Stimulated activated CD4-positive, alpha-beta T cell treated with anti-CD3 and anti-CD28 coated beads, Interleukin-2, amount 100 ng/mL, for 24 hours (primary cell): ENCODE measurements at regions not wholly inside any gene's neighbourhood (a gene's known extent, or its start where the extent isn't known, plus 50 kb on each side); places are given as distances from the start of the nearest gene placed in this dataset.
"Not testable (repeated sequence)": the region's sequence is repeated elsewhere in the genome, so short reads cannot be mapped to it uniquely, and the experiment has no call there.

ENCODE experiments used
- DNase-seq, 2 donors: peaks; one replicate each; pipeline ENCODE4 v3.0.0-alpha.2; 2020

DNA sequence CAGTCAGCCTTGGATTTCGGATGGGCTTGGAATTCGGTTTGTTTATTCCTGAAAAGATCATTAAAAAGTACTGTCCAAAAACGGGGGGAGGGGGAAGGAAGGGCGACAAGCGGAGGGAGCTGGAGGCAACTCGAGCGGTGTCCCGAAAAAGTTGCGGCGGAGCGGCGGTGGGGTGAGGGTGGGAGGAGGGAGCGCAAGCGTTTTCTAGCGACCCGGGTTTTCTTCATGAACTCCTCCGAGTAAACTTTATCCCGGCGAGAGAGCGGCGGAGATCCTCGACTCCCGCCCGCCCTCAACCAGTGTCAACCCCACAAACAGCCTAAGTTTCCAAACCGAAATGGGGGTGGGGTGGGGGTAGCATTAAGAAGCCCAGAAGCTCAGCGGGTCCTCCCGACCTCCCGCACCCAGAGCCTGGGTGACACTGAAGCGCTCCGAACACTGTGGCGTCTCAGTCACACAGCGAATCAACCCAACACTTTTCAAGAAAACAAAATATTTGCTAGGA lies 133.0 kb upstream of the C11orf58 start:
- DNase-seq: peak; percentile 18 to 22

- peak; percentile 19 to 30 for DNase-seq
Measured at GRCh38 chr11:16604794-16605388, 133.6 kb upstream of the C11orf58 start.

DNA sequence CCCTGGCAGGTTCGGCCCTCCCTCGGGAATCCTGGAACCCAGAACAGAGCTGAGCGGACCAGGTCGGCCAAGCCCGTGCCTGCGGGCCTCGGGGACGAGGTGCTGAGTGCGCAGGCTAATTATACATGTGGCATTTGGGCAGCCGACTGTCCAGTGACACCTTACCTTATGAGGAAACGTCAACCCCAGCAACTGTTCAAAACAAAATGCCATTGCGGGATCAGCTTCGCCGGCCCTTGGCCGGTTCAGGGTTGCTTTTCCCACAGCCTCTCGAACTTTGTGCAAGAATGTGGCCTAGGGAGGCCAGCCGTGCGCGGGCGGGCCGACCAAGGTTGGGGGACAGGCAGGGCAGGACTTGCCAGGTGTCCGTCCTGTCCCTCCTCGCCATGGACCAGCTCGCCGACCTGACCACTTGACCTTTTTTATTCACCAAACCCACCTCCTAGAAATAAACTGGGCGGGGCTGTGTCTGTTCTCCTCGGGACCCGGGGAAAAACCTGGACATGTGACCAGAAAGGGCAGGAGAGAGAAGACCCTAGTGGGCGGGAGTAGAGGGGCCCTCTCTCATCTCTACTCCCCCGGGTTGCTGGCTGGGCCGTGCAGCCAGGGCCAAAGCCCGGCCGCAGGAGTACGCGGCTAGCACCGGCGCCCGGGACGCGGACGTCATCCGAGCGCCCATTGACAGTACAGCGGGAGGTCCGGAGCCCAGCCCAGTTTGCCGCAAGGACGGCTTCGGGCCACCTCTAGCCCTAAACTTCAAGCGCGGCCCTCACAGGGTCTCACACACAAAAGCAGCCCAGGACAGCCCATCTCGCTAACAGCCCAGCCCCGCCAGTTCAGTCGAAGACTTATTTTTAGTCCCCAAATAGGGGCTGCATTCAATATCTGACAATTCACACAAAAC lies 134.3 kb upstream of the C11orf58 start:
- DNase-seq: no peak

- DNase-seq: no peak
Measured at GRCh38 chr11:16603245-16603644, 135.2 kb upstream of the C11orf58 start.

- DNase-seq: no peak
Measured at GRCh38 chr11:16598906-16599305, 139.5 kb upstream of the C11orf58 start.

GRCh38 chr11:16598032-16598431 lies 140.4 kb upstream of the C11orf58 start:
- no peak for DNase-seq

DNA sequence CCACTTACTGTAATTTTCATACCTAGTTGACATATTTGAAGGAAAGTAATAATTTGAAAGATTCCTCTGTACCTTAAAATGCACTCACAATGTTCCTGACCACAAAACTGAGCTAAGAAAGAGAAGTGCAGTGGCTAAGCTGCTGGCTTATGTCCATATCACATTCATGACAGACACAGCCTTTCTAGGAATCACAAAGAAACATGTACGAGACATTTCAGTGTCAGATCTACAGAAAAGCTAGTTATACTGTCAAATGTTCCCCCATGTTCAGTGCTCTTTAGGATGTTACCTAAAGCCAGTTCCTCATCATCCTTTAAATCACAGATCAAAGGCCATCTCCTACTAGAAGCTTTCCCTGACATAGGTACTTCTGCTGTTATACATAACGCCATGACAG lies 142.2 kb upstream of the C11orf58 start:
- DNase-seq: no peak

DNA sequence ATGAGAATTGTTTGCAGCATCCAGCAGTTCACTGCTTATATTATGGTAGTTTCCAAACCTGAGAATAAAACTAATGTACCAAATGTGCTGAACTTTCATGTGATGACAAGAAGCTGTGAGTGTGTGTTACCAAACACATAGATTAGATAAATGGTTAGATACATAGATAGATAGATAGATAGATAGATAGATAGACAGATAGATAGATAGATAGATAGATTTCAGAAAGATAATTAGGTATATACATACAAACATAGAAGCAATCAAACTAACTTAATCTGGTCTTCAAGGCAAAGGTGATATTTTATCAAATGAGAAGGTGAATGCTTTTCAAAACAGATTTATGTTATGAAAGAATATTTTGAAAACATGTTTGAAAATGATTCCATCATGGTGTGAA lies 147.3 kb upstream of the C11orf58 start:
- no peak for DNase-seq

GRCh38 chr11:16587670-16588069 lies 150.8 kb upstream of the C11orf58 start:
- no peak for DNase-seq

GRCh38 chr11:16584569-16584968 lies 153.9 kb upstream of the C11orf58 start:
- no peak for DNase-seq

GRCh38 chr11:16581078-16581477 lies 157.4 kb upstream of the C11orf58 start:
- not testable (repeated sequence) for DNase-seq

DNA sequence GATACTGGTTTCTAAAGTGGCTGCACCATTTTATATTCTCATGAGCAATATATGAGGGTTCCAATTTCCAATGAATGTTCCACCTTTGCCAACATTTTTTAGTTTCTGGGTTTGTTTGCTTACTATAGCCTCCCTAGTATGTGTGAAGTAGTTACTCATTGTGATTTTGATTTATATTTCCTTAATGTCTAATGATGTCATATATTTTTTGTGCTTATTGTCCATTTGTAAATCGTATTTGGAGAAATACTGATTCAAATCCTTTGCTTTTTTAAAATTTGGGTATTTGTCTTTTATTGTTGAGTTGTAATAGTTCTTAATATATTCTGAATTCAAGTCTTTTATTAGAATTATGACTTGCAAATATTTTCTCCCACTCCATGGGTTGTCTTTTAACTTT lies 161.0 kb upstream of the C11orf58 start:
- no peak for DNase-seq

- DNase-seq: not testable (repeated sequence)
Measured at GRCh38 chr11:16574889-16575288, 163.6 kb upstream of the C11orf58 start.

- DNase-seq: no peak
Measured at GRCh38 chr11:16572945-16573344, 165.5 kb upstream of the C11orf58 start.

- no peak for DNase-seq
Measured at GRCh38 chr11:16561150-16561549, 177.3 kb upstream of the C11orf58 start.

DNA sequence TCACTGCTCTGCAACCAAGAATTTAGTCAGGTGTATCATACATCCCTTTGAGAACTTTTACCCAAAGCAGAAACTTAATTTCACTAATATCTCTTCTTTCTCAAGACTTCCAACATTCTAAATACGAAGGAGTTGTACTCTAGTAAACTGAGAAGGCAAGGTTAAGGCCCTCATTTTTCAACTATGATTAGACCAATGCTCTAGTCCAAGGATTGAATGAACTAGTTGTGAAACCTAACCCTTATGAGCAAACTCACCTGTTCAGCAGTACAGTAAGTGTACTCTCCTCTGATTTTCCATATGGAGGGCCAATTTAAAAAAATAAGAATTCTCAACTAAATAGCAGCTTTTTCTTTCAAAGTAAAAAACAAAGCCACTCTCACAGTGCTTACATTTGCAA lies 180.0 kb upstream of the C11orf58 start:
- no peak for DNase-seq

- DNase-seq: no peak
Measured at GRCh38 chr11:16555956-16556355, 182.5 kb upstream of the C11orf58 start.

- DNase-seq: no peak
Measured at GRCh38 chr11:16554361-16554760, 184.1 kb upstream of the C11orf58 start.

- DNase-seq: no peak
Measured at GRCh38 chr11:16547879-16548278, 190.6 kb upstream of the C11orf58 start.

- DNase-seq: no peak
Measured at GRCh38 chr11:16543642-16544041, 187.3 kb upstream of the SOX6 start.

GRCh38 chr11:16542353-16542752 lies 186.0 kb upstream of the SOX6 start:
- no peak for DNase-seq

- DNase-seq: no peak
Measured at GRCh38 chr11:16536513-16536912, 180.2 kb upstream of the SOX6 start.

GRCh38 chr11:16528639-16529038 lies 172.3 kb upstream of the SOX6 start:
- DNase-seq: no peak

DNA sequence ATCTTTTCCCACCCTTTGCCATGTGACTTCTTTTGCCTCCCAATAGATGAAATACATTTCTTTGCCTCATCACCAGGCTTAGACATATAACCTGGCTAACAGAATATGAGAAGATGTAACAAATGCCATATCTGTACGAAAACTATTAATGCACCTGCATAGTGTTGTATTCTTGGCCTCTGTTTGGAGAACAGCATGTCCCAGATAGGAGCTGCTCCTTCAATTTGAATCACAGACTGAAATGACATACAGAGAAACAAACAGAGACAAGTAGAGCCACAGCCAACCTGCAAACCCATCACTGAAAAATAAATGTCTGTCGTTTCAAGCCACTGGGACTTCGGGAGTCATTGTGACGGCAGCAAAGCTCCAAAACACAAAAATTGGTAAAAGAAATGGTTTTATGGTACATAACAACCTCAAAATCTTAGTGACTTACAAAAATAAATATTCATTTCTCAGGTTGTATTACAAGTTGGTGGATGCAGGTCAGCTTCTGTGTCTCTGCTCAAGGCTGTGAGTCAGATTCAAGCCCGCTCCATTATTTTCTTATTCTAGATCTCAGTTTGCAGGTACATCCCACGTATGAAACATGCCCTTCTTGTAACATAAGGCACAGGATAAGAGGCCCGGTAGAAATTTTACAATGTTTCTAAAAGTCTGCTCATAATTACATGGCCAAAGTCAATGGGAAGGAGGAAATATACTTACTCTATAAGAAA lies 171.3 kb upstream of the SOX6 start:
- no peak for DNase-seq
